IgD-negative memory B cell (primary cell): ENCODE measurements at regions not wholly inside any gene's neighbourhood (a gene's known extent, or its start where the extent isn't known, plus 50 kb on each side); places are given as distances from the start of the nearest gene placed in this dataset.

Source experiments
- H3K27ac Mint-ChIP-seq, 3 donors: one replicate each; pipeline ENCODE4 v1.8.0; 2020 to 2022; ENCODE audit warnings: mild to moderate bottlenecking in 3 of 3, mixed read lengths in 3 of 3, moderate library complexity in 1 of 3
- H3K27me3 Mint-ChIP-seq: one replicate; pipeline ENCODE4 v1.8.0; 2021; ENCODE audit warnings: mixed read lengths
- H3K36me3 Mint-ChIP-seq: one replicate; pipeline ENCODE4 v1.8.0; 2020; ENCODE audit warnings: mild to moderate bottlenecking, mixed read lengths
- H3K4me1 Mint-ChIP-seq, 3 donors: one replicate each; pipeline ENCODE4 v1.8.0; 2020 to 2022; ENCODE audit warnings: mixed read lengths in 3 of 3, mild to moderate bottlenecking in 1 of 3
- H3K4me3 Mint-ChIP-seq, 4 donors: one replicate each; pipeline ENCODE4 v1.8.0; 2020 to 2022; ENCODE audit warnings: mild to moderate bottlenecking in 4 of 4, mixed read lengths in 4 of 4, moderate library complexity in 3 of 4
- H3K9me3 Mint-ChIP-seq, 3 donors: one replicate each; pipeline ENCODE4 v1.8.0; 2020 to 2021; ENCODE audit warnings: mixed read lengths in 3 of 3, mild to moderate bottlenecking in 1 of 3

DNA sequence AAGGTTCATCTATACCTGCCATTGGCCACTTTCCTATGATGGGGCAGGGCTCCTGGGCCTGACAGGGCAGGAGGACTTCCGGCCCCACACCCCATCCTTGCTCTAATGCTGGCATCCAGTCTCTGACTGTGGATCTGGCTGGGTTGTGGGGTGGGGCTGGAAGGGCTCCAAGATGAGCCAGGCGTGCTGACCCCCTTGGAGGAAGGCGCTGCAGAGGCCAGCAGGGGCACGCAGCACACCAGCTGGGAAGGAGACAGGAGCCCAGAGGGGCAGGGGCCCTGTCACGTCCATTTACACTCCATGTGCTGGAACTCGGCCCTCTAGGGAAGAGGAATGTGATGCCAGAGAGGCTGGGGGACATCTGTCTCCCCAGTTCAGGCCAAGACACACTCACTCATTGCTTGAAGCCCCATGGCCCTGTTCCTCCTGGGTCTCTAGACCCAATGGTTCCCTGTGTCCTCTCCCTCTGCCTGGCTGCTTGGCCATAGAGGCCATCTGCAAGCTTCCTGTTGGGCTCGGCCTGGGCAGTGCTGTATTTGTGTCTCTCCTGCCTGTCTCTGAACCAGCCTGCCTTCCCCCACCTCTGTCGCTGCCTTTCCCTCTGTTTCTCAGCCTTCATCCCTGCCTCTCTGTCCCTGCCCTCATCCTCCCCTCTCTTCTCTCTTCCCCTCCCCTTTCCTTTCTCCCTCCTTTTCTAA lies 67.5 kb upstream of the NECTIN1 start:
- Mint-ChIP-seq H3K4me1 (peaks cover 0 to 1% (median 0%) of the 10 kb centered on the region in 3 donors), H3K36me3 (peaks cover under 1% of the 10 kb centered on the region), H3K27me3 (peaks cover 17% of the 10 kb centered on the region), H3K9me3 (no peaks in the 10 kb centered on the region), H3K4me3 (no peak overlapping the region), H3K27ac (peak overlapping the region in 1 of 3 donors; percentile 80)

DNA sequence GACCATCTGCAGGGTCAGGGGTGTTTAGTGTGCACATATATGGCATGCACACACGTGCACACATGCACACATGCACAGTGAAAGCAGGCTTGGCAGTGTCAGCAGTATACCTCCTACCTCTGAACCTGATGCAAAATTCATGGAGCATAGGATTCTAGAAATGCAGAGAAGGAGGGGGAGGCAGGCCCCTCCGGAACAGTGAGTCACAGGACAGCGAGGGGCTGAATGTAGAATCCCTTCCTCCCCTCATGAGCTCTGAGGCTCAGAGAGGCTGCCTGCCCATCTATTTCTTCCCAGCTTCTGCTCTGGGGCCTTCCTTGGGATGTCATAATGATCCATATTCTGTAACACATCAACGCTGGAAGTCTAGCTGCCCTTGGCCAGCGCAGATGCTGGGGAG lies 66.7 kb upstream of the NECTIN1 start:
- H3K36me3 Mint-ChIP-seq: no peaks in the 10 kb centered on the region
- peaks cover 18% of the 10 kb centered on the region for H3K27me3 Mint-ChIP-seq

DNA sequence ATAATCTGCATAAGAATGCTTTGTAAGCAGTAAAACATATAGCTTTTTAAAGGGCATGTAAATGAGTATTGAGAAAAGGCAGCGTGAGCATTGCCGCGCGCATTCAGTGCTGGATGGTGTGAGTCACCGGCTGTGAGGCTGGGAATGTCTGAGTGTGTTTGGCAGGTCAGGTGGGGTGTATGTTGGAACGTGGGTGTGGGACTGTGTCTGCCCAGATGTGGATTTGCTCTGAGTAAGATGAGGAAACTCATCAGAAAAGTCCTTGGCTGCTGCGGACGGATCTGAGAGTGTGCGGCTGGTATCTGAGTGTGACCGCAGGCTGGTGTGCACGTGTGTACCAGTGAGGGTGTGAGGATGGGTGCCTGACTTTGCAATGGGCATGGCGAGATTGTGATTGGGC lies 66.2 kb upstream of the NECTIN1 start:
- Mint-ChIP-seq H3K4me1 (peaks cover 0 to 1% (median 0%) of the 10 kb centered on the region in 3 donors), H3K4me3 (peak overlapping the region in 1 of 4 donors; percentile 72), H3K9me3 (no peaks in the 10 kb centered on the region), H3K27me3 (peaks cover 22% of the 10 kb centered on the region), H3K27ac (no peak overlapping the region), H3K36me3 (no peaks in the 10 kb centered on the region)

More for the DNA sequence above, 66.7 kb upstream of the NECTIN1 start:
- Mint-ChIP-seq H3K27ac (peak overlapping the region in 1 of 3 donors; percentile 80), H3K4me1 (peaks cover 0 to 1% (median 0%) of the 10 kb centered on the region in 3 donors), H3K9me3 (no peaks in the 10 kb centered on the region), H3K4me3 (no peak overlapping the region)

- Mint-ChIP-seq H3K36me3 (no peaks in the 10 kb centered on the region), H3K4me1 (peaks cover 0 to 1% (median 0%) of the 10 kb centered on the region in 3 donors), H3K4me3 (no peak overlapping the region), H3K27me3 (peaks cover 23% of the 10 kb centered on the region), H3K27ac (no peak overlapping the region), H3K9me3 (no peaks in the 10 kb centered on the region)
These were observed 65.8 kb upstream of the NECTIN1 start for GRCh38 chr11:119794756-119795155.

DNA sequence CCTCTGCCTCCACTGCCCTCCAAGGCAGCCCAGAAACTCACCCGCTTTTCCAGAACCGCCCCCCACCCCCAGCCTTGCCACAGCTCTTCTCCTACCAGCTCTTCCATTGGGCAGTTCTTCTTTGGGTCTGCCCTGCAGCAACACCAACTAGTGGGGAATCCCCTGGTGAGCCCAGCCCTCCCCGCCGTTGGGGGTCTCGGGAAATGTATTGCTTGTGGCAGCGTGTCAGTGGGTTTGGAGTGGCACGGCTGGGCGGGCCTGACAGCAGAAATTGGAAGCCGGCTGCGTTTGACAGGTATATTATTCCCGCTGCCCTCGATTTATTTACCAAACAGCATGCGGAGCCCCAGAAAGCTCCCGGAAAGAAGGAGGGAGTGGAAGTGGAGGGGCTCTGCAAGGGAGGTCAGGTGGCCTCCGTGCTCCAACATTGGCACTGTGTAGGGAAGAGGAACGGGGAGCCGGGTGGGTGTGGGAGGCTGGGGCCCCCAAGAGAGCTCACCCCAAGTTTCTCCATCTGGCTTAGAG lies 65.2 kb upstream of the NECTIN1 start:
- Mint-ChIP-seq H3K27ac (no peak overlapping the region), H3K9me3 (no peaks in the 10 kb centered on the region), H3K27me3 (peaks cover 23% of the 10 kb centered on the region), H3K4me3 (no peak overlapping the region), H3K36me3 (no peaks in the 10 kb centered on the region), H3K4me1 (peaks cover 0 to 1% (median 0%) of the 10 kb centered on the region in 3 donors)

DNA sequence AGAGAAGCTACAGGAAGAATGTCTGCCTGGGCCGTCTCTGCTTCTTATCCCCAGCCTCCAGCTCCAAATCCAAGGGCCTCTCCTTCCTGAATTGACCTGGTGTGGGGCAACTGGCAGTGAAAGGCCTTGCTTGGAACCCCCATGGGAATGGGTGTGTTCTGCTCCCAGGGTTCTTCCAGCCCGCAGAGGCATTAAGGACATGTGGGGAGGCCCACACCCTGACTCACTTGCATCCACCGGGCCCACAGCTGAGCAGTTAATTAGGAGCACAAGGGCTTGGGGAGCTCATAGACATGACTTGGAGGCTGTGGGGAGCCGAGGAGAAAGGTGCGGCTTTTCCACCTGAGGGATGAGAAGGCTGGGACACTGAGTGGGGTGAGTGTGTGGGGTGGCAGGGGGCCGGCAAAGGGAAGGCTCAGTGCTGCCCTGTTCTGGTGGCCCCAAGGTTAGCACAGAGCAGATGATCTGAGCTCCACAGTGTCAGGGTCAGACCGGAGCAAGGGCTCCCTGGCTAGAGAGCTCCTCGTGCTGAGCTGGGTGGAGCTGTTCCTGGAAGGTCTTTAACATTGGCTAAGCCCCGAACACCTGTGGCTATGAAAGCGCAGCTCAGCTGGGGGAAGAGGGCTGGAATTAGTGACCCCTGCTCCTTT lies 64.5 kb upstream of the NECTIN1 start:
- H3K4me3 Mint-ChIP-seq: no peak overlapping the region
- H3K36me3 Mint-ChIP-seq: no peaks in the 10 kb centered on the region
- no peak overlapping the region for H3K27ac Mint-ChIP-seq
- peaks cover 21% of the 10 kb centered on the region for H3K27me3 Mint-ChIP-seq
- H3K4me1 Mint-ChIP-seq: peaks cover 0 to 1% (median 0%) of the 10 kb centered on the region in 3 donors
- H3K9me3 Mint-ChIP-seq: no peaks in the 10 kb centered on the region

DNA sequence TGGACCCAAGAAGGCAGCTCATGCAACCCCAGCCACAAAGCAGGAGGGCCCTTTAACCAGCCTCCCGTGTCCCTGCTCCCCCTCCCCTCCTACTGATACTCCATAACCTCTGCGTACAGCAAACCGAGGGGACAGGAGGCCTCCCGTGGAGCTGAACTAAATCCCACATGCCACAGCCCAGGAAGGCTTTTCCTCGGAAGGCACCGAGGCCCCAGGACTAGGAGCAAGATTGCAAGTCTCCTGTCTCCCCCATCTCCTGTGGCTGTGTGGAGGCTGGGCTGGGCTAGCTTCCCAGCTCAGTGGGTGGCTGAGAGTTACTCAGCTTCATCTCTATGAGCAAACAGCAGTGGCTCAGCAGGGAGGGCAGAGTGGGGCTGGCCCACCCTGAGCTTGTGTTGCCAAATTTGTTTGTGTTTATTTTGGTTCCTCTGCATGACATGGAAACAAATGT lies 62.7 kb upstream of the NECTIN1 start:
- no peak overlapping the region for H3K4me3 Mint-ChIP-seq

GRCh38 chr11:119791047-119791446 lies 62.0 kb upstream of the NECTIN1 start:
- Mint-ChIP-seq H3K27ac (no peak overlapping the region), H3K4me3 (no peak overlapping the region), H3K36me3 (no peaks in the 10 kb centered on the region), H3K27me3 (peaks cover 21% of the 10 kb centered on the region), H3K4me1 (peaks cover 0 to 1% (median 0%) of the 10 kb centered on the region in 3 donors), H3K9me3 (no peaks in the 10 kb centered on the region)

More for the DNA sequence above, 62.7 kb upstream of the NECTIN1 start:
- Mint-ChIP-seq H3K27ac (no peak overlapping the region), H3K36me3 (no peaks in the 10 kb centered on the region), H3K27me3 (peaks cover 22% of the 10 kb centered on the region), H3K9me3 (no peaks in the 10 kb centered on the region), H3K4me1 (peaks cover 0 to 1% (median 0%) of the 10 kb centered on the region in 3 donors)

DNA sequence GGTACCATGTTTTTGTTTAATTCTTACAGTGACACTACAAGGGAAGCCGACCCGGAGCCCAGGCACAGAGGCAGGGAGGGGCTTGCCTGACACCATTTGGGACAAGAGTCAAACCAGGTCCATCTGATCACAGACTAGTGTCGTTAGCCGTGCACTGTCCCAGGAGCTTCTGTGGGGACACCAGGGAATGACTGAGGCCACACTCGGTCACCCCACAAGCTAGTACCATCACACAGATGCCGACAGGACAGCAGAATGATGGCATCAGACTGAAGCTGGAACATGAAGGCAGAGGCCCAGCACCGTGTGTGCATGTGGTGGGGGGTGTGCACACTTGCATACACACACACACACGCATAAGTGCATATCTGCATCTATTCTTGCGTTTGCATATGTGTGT lies 61.5 kb upstream of the NECTIN1 start:
- peaks cover 22% of the 10 kb centered on the region for H3K27me3 Mint-ChIP-seq
- H3K4me1 Mint-ChIP-seq: peaks cover 0 to 1% (median 0%) of the 10 kb centered on the region in 3 donors
- no peaks in the 10 kb centered on the region for H3K36me3 Mint-ChIP-seq
- H3K9me3 Mint-ChIP-seq: no peaks in the 10 kb centered on the region
- no peak overlapping the region for H3K4me3 Mint-ChIP-seq
- H3K27ac Mint-ChIP-seq: no peak overlapping the region

DNA sequence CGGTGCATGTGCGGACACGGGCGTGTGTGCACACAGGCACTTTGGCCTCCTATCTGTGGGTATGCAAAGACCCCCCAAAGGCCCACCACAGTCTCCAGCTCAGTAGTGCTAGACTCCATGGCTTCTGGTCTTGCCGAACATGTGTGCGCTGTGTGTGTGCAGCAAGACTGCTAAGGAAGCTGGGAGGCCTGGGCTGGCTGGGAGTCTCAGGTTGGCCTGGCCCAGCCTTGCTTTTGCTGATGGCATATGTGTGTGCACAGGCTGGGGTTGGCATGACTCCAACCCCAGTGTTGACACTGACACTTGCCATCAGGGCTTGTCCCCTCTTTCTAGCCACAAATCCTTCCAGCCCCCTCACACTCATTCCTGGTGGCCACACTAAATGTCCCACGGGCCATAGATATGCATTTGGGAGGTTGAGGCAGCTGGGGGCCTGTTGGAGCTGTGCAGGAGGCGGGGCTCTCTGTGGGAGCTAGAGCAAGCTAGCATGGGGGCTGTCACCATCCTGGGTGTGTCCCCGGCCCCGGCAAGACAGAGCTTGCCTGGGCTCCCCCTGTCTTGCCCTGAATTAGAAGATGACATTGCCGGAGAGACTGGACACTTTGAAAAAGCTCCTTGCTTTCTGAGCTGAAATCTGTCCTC lies 60.9 kb upstream of the NECTIN1 start:
- no peaks in the 10 kb centered on the region for H3K4me1 Mint-ChIP-seq
- H3K9me3 Mint-ChIP-seq: no peaks in the 10 kb centered on the region
- H3K27ac Mint-ChIP-seq: no peak overlapping the region
- peaks cover 22% of the 10 kb centered on the region for H3K27me3 Mint-ChIP-seq
- no peaks in the 10 kb centered on the region for H3K36me3 Mint-ChIP-seq
- H3K4me3 Mint-ChIP-seq: no peak overlapping the region

DNA sequence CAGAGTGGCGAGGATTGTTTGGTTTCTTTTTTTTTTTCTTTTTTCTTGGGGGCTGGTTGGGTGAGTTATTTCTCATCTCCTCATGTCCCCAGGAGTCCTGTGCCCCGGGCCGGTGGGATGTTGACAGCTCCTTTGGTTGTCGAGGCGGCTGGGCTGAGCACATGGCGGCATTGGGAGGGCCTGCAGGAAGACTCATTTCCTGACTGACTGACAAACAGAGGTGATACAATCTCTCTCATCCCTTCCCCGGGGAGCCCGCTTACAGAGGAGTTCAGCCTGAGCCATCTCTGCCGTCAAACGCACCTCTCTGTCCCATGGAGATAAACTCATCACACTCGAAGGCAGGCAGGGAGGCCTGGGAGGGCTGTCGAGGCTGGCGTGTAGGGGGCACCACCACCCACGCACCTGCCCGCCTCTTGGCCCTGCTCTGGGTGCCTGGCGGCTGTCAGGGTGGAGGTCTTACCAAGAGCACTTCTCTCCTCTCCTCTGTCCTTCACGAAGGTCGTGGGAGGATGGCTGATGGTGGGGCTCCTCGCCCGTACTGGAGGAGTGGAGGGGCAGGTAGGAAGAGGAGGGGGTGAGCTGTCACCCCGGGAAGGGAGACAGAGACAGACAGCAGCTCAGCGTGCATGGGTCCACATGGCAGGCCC lies 60.0 kb upstream of the NECTIN1 start:
- Mint-ChIP-seq H3K27ac (no peak overlapping the region), H3K27me3 (peaks cover 18% of the 10 kb centered on the region), H3K4me1 (no peaks in the 10 kb centered on the region), H3K9me3 (peaks cover 0 to 2% (median 0%) of the 10 kb centered on the region in 3 donors), H3K4me3 (no peak overlapping the region), H3K36me3 (no peaks in the 10 kb centered on the region)

- H3K27me3 Mint-ChIP-seq: peaks cover 19% of the 10 kb centered on the region
These were observed 59.3 kb upstream of the NECTIN1 start for GRCh38 chr11:119788096-119788883.

DNA sequence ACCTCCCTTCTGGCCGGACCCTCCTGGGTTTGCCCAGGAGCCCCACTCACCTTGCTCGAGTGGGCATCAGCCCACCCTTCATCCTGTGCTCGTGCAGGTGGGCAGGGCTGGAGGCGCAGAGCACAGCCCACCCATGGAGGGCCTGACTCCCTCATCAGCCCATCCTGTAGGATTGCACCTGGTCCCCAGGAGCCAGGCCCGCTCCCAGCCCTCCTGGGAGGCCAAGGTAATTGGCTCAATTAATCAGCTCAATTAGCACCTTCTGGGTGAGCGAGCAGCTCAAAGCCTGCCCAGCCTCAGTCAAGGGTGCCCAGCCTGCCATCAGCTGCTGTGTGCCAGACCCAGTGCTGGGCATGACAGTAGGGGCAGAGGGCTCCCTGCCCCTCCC lies 58.1 kb upstream of the NECTIN1 start:
- H3K36me3 Mint-ChIP-seq: no peaks in the 10 kb centered on the region
- no peak overlapping the region for H3K27ac Mint-ChIP-seq
- H3K4me3 Mint-ChIP-seq: no peak overlapping the region
- H3K4me1 Mint-ChIP-seq: no peaks in the 10 kb centered on the region
- H3K27me3 Mint-ChIP-seq: peaks cover 22% of the 10 kb centered on the region
- peaks cover 0 to 4% (median 0%) of the 10 kb centered on the region in 3 donors for H3K9me3 Mint-ChIP-seq

More at GRCh38 chr11:119788096-119788883, 59.3 kb upstream of the NECTIN1 start:
- no peak overlapping the region for H3K27ac Mint-ChIP-seq
- no peaks in the 10 kb centered on the region for H3K4me1 Mint-ChIP-seq
- no peaks in the 10 kb centered on the region for H3K36me3 Mint-ChIP-seq
- H3K9me3 Mint-ChIP-seq: peaks cover 0 to 2% (median 0%) of the 10 kb centered on the region in 3 donors
- H3K4me3 Mint-ChIP-seq: no peak overlapping the region

DNA sequence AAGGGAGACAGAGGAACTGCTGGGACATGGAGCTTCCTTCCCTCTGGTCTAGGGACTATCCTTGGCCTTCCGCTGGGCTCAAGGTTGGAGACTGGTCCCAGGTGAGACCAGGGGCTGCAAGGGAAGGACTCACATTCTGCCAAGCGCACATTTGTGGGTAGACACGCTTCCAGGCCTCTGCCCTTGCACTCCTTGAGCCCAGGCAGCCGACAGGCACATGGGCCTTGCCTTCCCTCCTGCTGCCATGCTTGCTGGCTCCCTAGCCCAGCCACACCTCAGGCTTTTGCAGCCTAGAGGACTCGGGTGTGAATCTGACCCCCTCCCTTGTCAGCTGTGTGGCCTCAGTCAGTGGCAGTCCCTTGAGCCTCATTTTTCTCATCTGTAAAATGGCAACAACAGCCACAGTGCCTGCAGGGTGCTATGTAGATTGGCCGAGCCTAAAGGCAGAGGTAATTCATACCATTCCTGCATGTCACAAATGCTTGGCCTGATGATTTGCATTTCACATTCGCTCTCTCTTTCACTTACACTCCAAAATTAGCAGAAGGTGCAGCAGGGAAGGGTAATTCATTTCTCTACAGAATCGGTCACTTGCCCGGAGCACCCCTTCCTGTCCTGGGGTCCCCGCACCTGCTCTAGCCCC lies 57.6 kb upstream of the NECTIN1 start:
- peaks cover 23% of the 10 kb centered on the region for H3K27me3 Mint-ChIP-seq
- H3K4me1 Mint-ChIP-seq: no peaks in the 10 kb centered on the region
- no peaks in the 10 kb centered on the region for H3K36me3 Mint-ChIP-seq
- no peak overlapping the region for H3K4me3 Mint-ChIP-seq
- peaks cover 0 to 4% (median 0%) of the 10 kb centered on the region in 3 donors for H3K9me3 Mint-ChIP-seq
- no peak overlapping the region for H3K27ac Mint-ChIP-seq
